HL-60 (cell line): ENCODE measurements at regions not wholly inside any gene's neighbourhood (a gene's known extent, or its start where the extent isn't known, plus 50 kb on each side); places are given as distances from the start of the nearest gene placed in this dataset.

Experiments
- GABPA ChIP-seq: IDR thresholded peaks from 2 replicates; pipeline ENCODE4 v1.6.1; 2012; ENCODE audit warnings: low read depth
- POLR2AphosphoS5 ChIP-seq: IDR thresholded peaks from 2 replicates; pipeline ENCODE4 v1.6.1; 2012; ENCODE audit warnings: low read depth
- SPI1 ChIP-seq: IDR thresholded peaks from 2 replicates; pipeline ENCODE4 v1.6.1; 2012; ENCODE audit warnings: low read depth, mild to moderate bottlenecking, borderline replicate concordance
- TF ChIP-seq, protein P1 (sequence below): IDR thresholded peaks from one replicate; pipeline ENCODE4 v1.5.1; 2011; ENCODE audit warnings: low read length, control low read depth, inconsistent platforms; ENCODE audit not compliant: insufficient read depth
- TF ChIP-seq, protein P2 (sequence below): IDR thresholded peaks from 2 replicates; pipeline ENCODE4 v1.6.1; 2012; ENCODE audit warnings: low read depth; ENCODE audit not compliant: insufficient replicate concordance

DNA sequence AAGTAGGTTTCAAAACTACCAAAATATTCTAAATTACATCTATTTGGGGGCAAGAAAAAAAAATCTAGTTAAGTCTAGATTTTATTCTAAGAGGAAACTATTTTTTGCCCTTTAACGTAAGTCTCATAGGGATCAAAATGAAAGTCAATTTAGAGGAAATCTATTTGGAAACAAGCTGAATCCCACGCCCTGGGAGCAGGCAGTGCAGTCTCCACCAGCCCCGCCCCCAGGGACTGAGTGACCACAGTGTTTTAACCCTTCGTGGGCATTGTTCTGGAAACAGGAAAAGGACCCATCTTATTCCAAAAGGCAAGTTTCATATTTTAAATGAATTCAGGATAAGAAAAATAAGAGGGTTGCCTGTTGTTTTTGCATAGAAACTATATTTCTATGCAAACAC, 209.7 kb downstream of the SPRY2 start:
- TF ChIP-seq, protein P1, sequence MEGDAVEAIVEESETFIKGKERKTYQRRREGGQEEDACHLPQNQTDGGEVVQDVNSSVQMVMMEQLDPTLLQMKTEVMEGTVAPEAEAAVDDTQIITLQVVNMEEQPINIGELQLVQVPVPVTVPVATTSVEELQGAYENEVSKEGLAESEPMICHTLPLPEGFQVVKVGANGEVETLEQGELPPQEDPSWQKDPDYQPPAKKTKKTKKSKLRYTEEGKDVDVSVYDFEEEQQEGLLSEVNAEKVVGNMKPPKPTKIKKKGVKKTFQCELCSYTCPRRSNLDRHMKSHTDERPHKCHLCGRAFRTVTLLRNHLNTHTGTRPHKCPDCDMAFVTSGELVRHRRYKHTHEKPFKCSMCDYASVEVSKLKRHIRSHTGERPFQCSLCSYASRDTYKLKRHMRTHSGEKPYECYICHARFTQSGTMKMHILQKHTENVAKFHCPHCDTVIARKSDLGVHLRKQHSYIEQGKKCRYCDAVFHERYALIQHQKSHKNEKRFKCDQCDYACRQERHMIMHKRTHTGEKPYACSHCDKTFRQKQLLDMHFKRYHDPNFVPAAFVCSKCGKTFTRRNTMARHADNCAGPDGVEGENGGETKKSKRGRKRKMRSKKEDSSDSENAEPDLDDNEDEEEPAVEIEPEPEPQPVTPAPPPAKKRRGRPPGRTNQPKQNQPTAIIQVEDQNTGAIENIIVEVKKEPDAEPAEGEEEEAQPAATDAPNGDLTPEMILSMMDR: no peak
- TF ChIP-seq POLR2AphosphoS5: no peak
- TF ChIP-seq, protein P2, sequence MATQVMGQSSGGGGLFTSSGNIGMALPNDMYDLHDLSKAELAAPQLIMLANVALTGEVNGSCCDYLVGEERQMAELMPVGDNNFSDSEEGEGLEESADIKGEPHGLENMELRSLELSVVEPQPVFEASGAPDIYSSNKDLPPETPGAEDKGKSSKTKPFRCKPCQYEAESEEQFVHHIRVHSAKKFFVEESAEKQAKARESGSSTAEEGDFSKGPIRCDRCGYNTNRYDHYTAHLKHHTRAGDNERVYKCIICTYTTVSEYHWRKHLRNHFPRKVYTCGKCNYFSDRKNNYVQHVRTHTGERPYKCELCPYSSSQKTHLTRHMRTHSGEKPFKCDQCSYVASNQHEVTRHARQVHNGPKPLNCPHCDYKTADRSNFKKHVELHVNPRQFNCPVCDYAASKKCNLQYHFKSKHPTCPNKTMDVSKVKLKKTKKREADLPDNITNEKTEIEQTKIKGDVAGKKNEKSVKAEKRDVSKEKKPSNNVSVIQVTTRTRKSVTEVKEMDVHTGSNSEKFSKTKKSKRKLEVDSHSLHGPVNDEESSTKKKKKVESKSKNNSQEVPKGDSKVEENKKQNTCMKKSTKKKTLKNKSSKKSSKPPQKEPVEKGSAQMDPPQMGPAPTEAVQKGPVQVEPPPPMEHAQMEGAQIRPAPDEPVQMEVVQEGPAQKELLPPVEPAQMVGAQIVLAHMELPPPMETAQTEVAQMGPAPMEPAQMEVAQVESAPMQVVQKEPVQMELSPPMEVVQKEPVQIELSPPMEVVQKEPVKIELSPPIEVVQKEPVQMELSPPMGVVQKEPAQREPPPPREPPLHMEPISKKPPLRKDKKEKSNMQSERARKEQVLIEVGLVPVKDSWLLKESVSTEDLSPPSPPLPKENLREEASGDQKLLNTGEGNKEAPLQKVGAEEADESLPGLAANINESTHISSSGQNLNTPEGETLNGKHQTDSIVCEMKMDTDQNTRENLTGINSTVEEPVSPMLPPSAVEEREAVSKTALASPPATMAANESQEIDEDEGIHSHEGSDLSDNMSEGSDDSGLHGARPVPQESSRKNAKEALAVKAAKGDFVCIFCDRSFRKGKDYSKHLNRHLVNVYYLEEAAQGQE: no peak
- TF ChIP-seq SPI1: no peak
- TF ChIP-seq GABPA: no peak
